H1 (cell line): ENCODE measurements at regions not wholly inside any gene's neighbourhood (a gene's known extent, or its start where the extent isn't known, plus 50 kb on each side); places are given as distances from the start of the nearest gene placed in this dataset.

Experiments
- CHD7 ChIP-seq: fragments of 300-600 bp; sonication (generic); IDR thresholded peaks from 2 replicates; pipeline ENCODE4 v1.7.1; 2012; ENCODE audit warnings: low read length, moderate library complexity, mild to moderate bottlenecking, inconsistent platforms; ENCODE audit not compliant: insufficient replicate concordance
- RBBP5 ChIP-seq: IDR thresholded peaks from 2 replicates; pipeline ENCODE4 v1.7.1; 2012; ENCODE audit warnings: low read depth, mild to moderate bottlenecking, inconsistent platforms, low read length, moderate library complexity, borderline replicate concordance

- TF ChIP-seq CHD7 (no peak), RBBP5 (no peak)
These were observed 87.5 kb downstream of the DUSP6 start (continued) for GRCh38 chr12:89264837-89265236.
